HL-60 (cell line): ENCODE measurements at regions not wholly inside any gene's neighbourhood (a gene's known extent, or its start where the extent isn't known, plus 50 kb on each side); places are given as distances from the start of the nearest gene placed in this dataset.

ENCODE experiments used
- DNase-seq, 2 experiments: peaks; one replicate each; pipeline ENCODE4 v3.0.0-alpha.2; 2010 to 2020; ENCODE audit warnings: low read depth in 1 of 2, low spot score in 1 of 2
- H3K27ac ChIP-seq: fragments of 250-450 bp; sonication (Bioruptor Pico); replicated peaks from 2 replicates; pipeline ENCODE4 v1.5.1; 2020; ENCODE audit warnings: mild to moderate bottlenecking, moderate library complexity
- H3K27me3 ChIP-seq: fragments of 250-450 bp; sonication (Bioruptor Pico); 2 replicates; pipeline ENCODE4 v1.5.1; 2021; ENCODE audit warnings: mild to moderate bottlenecking, moderate library complexity; ENCODE audit not compliant: insufficient read depth, poor library complexity, severe bottlenecking
- H3K4me3 ChIP-seq: replicated peaks from 2 replicates; pipeline ENCODE4 v1.5.1; 2011; ENCODE audit warnings: mild to moderate bottlenecking, control low read depth, low read length; ENCODE audit not compliant: insufficient read depth
- CTCF ChIP-seq: IDR thresholded peaks from one replicate; pipeline ENCODE4 v1.5.1; 2011; ENCODE audit warnings: low read length, control low read depth, inconsistent platforms; ENCODE audit not compliant: insufficient read depth
- GABPA ChIP-seq: IDR thresholded peaks from 2 replicates; pipeline ENCODE4 v1.6.1; 2012; ENCODE audit warnings: low read depth
- POLR2AphosphoS5 ChIP-seq: IDR thresholded peaks from 2 replicates; pipeline ENCODE4 v1.6.1; 2012; ENCODE audit warnings: low read depth
- REST ChIP-seq: IDR thresholded peaks from 2 replicates; pipeline ENCODE4 v1.6.1; 2012; ENCODE audit warnings: low read depth; ENCODE audit not compliant: insufficient replicate concordance
- SPI1 ChIP-seq: IDR thresholded peaks from 2 replicates; pipeline ENCODE4 v1.6.1; 2012; ENCODE audit warnings: low read depth, mild to moderate bottlenecking, borderline replicate concordance

DNA sequence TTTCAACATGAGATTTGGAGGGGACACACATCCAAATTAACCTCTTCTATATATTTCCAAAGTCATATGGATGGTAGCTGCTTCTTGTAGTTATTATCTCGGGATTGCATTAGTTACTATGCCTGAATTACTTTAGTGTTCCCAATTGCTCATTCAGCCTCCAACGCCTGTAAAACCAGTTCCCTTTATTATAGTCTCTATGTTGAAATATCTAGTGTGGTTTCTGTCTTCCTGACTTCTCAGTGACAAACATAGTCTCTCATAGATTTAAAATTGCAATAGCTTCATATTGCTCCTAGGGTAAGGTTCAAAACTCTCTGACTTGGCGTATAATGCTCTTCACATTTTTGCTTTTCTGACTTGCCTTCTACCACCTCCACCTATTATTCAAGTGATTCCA, 366.4 kb downstream of the CASP12 start:
- Histone ChIP-seq H3K27ac (no peak overlapping the region), H3K27me3 (no peaks in the 10 kb centered on the region), H3K4me3 (no peak overlapping the region)
- TF ChIP-seq SPI1, result peak; percentile 92
- TF ChIP-seq GABPA, result no peak
- peak in 1 of 2 experiments; percentile 23 for DNase-seq

DNA sequence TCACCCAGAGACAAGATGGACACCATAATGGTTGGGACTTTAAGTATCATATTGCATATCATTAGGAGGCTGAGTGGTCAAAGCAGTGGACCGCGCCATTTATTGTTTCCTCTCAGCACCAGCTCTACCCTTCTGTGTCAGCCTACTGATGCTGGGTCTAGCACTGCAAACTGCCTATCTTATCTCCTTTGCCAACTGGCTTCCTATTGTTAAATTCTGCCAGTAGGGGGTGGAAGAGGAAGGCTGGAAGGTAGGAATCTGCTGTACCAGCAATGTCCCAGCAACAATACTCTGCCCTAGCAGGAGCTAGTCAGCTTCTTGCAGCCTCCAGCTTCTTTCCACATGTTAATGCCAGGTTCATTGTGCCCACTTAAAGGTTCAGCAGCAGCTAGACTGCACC, 367.1 kb upstream of the PDGFD start:
- TF ChIP-seq GABPA (no peak), SPI1 (no peak), POLR2AphosphoS5 (no peak), REST (no peak), CTCF (no peak)
- DNase-seq, result peak in 1 of 2 experiments; percentile 28
- no peak overlapping the region for H3K4me3 ChIP-seq

GRCh38 chr11:104529906-104530305, 366.0 kb upstream of the PDGFD start:
- no peak for TF ChIP-seq REST
- no peak for TF ChIP-seq SPI1
- no peak for TF ChIP-seq POLR2AphosphoS5
- TF ChIP-seq CTCF, result no peak
- no peak for TF ChIP-seq GABPA
- H3K27me3 ChIP-seq, result no peaks in the 10 kb centered on the region
- no peak overlapping the region for H3K27ac ChIP-seq
- DNase-seq, result no peak
- H3K4me3 ChIP-seq, result no peak overlapping the region

More for the DNA sequence above, 367.1 kb upstream of the PDGFD start:
- H3K27me3 ChIP-seq, result no peaks in the 10 kb centered on the region
- H3K27ac ChIP-seq, result no peak overlapping the region

GRCh38 chr11:104529213-104529612, 365.3 kb upstream of the PDGFD start:
- DNase-seq, result no peak
- TF ChIP-seq POLR2AphosphoS5, result no peak
- H3K4me3 ChIP-seq, result no peak overlapping the region
- no peaks in the 10 kb centered on the region for H3K27me3 ChIP-seq
- no peak overlapping the region for H3K27ac ChIP-seq

GRCh38 chr11:104526006-104526405, 362.1 kb upstream of the PDGFD start:
- H3K27ac ChIP-seq, result no peak overlapping the region
- TF ChIP-seq POLR2AphosphoS5, result no peak
- no peak for TF ChIP-seq GABPA
- no peak for TF ChIP-seq SPI1
- no peak for TF ChIP-seq REST
- no peak for TF ChIP-seq CTCF

More at GRCh38 chr11:104526006-104526405, 362.1 kb upstream of the PDGFD start:
- H3K27me3 ChIP-seq, result no peaks in the 10 kb centered on the region
- DNase-seq, result no peak
- no peak overlapping the region for H3K4me3 ChIP-seq
